Trophoblast cell (in vitro differentiated cells and primary cell): ENCODE measurements at regions not wholly inside any gene's neighbourhood (a gene's known extent, or its start where the extent isn't known, plus 50 kb on each side); places are given as distances from the start of the nearest gene placed in this dataset.

Experiments
- DNase-seq, 2 donors: peaks; one replicate each; pipeline ENCODE4 v3.0.0-alpha.2; 2016
- H2AFZ ChIP-seq: 2 replicates; pipeline ENCODE4 v1.6.1; 2013; ENCODE audit warnings: low read length, moderate library complexity, mild to moderate bottlenecking; ENCODE audit not compliant: insufficient read depth, poor library complexity
- H2AK5ac ChIP-seq: 2 replicates; pipeline ENCODE4 v1.6.1; 2013; ENCODE audit warnings: mild to moderate bottlenecking, low read length
- H2BK120ac ChIP-seq: 2 replicates; pipeline ENCODE4 v1.6.1; 2013; ENCODE audit warnings: low read length, mild to moderate bottlenecking, moderate library complexity; ENCODE audit not compliant: insufficient read depth, poor library complexity
- H2BK12ac ChIP-seq: 2 replicates; pipeline ENCODE4 v1.6.1; 2013; ENCODE audit warnings: mild to moderate bottlenecking, low read length, moderate library complexity
- H2BK5ac ChIP-seq: 2 replicates; pipeline ENCODE4 v1.6.1; 2013; ENCODE audit warnings: low read length, low read depth, moderate library complexity, mild to moderate bottlenecking; ENCODE audit not compliant: poor library complexity
- H3K14ac ChIP-seq: 2 replicates; pipeline ENCODE4 v1.6.1; 2013; ENCODE audit warnings: mild to moderate bottlenecking, low read length
- H3K18ac ChIP-seq: 2 replicates; pipeline ENCODE4 v1.6.1; 2013; ENCODE audit warnings: mild to moderate bottlenecking, low read length
- H3K23ac ChIP-seq: 2 replicates; pipeline ENCODE4 v1.6.1; 2013; ENCODE audit warnings: low read length
- H3K27ac ChIP-seq: 2 replicates; pipeline ENCODE4 v1.5.1; 2013; ENCODE audit warnings: low read depth, mild to moderate bottlenecking, inconsistent platforms, low read length, moderate library complexity
- H3K27me3 ChIP-seq: 2 replicates; pipeline ENCODE4 v1.6.1; 2013; ENCODE audit warnings: inconsistent platforms, mild to moderate bottlenecking, low read length, moderate library complexity; ENCODE audit not compliant: insufficient read depth
- H3K36me3 ChIP-seq, 2 experiments: 1 replicate in 1 of 2; 2 replicates in 1 of 2; pipeline ENCODE4 v1.6.1; 2013; ENCODE audit warnings: low read length in 2 of 2, mild to moderate bottlenecking in 2 of 2, moderate library complexity in 1 of 2; ENCODE audit not compliant: insufficient read depth in 2 of 2, control insufficient read depth in 1 of 2
- H3K4ac ChIP-seq: 2 replicates; pipeline ENCODE4 v1.6.1; 2013; ENCODE audit warnings: low read depth, mild to moderate bottlenecking, low read length, moderate library complexity
- H3K4me1 ChIP-seq, 2 experiments: 1 replicate in 1 of 2; 2 replicates in 1 of 2; pipeline ENCODE4 v1.6.1; 2013; ENCODE audit warnings: low read length in 2 of 2, mild to moderate bottlenecking in 2 of 2, moderate library complexity in 1 of 2; ENCODE audit not compliant: insufficient read depth in 2 of 2, control insufficient read depth in 1 of 2
- H3K4me2 ChIP-seq: 2 replicates; pipeline ENCODE4 v1.6.1; 2013; ENCODE audit warnings: inconsistent platforms, mild to moderate bottlenecking, low read length, moderate library complexity
- H3K4me3 ChIP-seq: 2 replicates; pipeline ENCODE4 v1.5.1; 2013; ENCODE audit warnings: mild to moderate bottlenecking, low read depth, low read length, inconsistent platforms
- H3K79me1 ChIP-seq: one replicate; pipeline ENCODE4 v1.6.1; 2013; ENCODE audit warnings: low read length
- H3K79me2 ChIP-seq: 2 replicates; pipeline ENCODE4 v1.6.1; 2013; ENCODE audit warnings: low read length, mild to moderate bottlenecking; ENCODE audit not compliant: control insufficient read depth, insufficient read depth, poor library complexity
- H3K9ac ChIP-seq: 2 replicates; pipeline ENCODE4 v1.6.1; 2013; ENCODE audit warnings: mild to moderate bottlenecking, low read length
- H3K9me3 ChIP-seq: 2 replicates; pipeline ENCODE4 v1.6.1; 2013; ENCODE audit warnings: low read depth, mild to moderate bottlenecking, control low read depth, inconsistent platforms, low read length; ENCODE audit not compliant: insufficient read depth
- H4K12ac ChIP-seq: 2 replicates; pipeline ENCODE4 v1.6.1; 2013; ENCODE audit warnings: low read depth, mild to moderate bottlenecking, low read length, moderate library complexity
- H4K8ac ChIP-seq: 2 replicates; pipeline ENCODE4 v1.6.1; 2013; ENCODE audit warnings: low read depth, mild to moderate bottlenecking, low read length, moderate library complexity
- H4K91ac ChIP-seq: one replicate; pipeline ENCODE4 v1.6.1; 2013; ENCODE audit warnings: low read depth, mild to moderate bottlenecking, low read length, moderate library complexity
- WGBS: extraction: QIAGEN DNeasy Blood & Tissue Kit; methylation state at CpG from one replicate; pipeline ENCODE4 v1.1.7; 2013; ENCODE audit warnings: missing lambda C conversion rate; ENCODE audit not compliant: insufficient read length, insufficient coverage; ENCODE audit errors: extremely low coverage; 5-methylcytosine and 5-hydroxymethylcytosine counted together

GRCh38 chr6:105871542-105871941 lies 214.6 kb upstream of the PRDM1 start:
- Histone ChIP-seq H3K27me3 (no peaks in the 10 kb centered on the region), H3K4ac (no peak overlapping the region), H3K18ac (no peak overlapping the region), H2BK120ac (no peak overlapping the region), H3K23ac (no peak overlapping the region), H2BK5ac (no peak overlapping the region), H3K36me3 (no peaks in the 10 kb centered on the region), H4K12ac (no peak overlapping the region), H3K14ac (no peak overlapping the region), H2AK5ac (no peak overlapping the region), H2BK12ac (no peak overlapping the region), H3K4me1 (no peaks in the 10 kb centered on the region), H3K4me3 (no peak overlapping the region), H3K79me1 (no peaks in the 10 kb centered on the region), H2AFZ (no peak overlapping the region), H3K9me3 (peaks cover 1% of the 10 kb centered on the region), H3K79me2 (no peaks in the 10 kb centered on the region), H3K27ac (no peak overlapping the region), H4K91ac (no peak overlapping the region), H3K4me2 (no peak overlapping the region), H3K9ac (no peak overlapping the region), H4K8ac (no peak overlapping the region)
- no peak for DNase-seq
- WGBS = no CpG with 5 or more reads among the region's 5 CpGs

- no peak overlapping the region for H3K14ac ChIP-seq
- peak in 1 of 2 donors; percentile 39 for DNase-seq
- no peak overlapping the region for H2AK5ac ChIP-seq
- no peaks in the 10 kb centered on the region for H3K79me2 ChIP-seq
- no peaks in the 10 kb centered on the region for H3K9me3 ChIP-seq
- H3K4me1 ChIP-seq = no peaks in the 10 kb centered on the region
- WGBS = no CpG with 5 or more reads among the region's 5 CpGs
- H3K27me3 ChIP-seq = no peaks in the 10 kb centered on the region
- H2AFZ ChIP-seq = no peak overlapping the region
- H3K36me3 ChIP-seq = no peaks in the 10 kb centered on the region
- no peak overlapping the region for H3K23ac ChIP-seq
- no peak overlapping the region for H2BK5ac ChIP-seq
- H3K4ac ChIP-seq = no peak overlapping the region
- no peak overlapping the region for H2BK120ac ChIP-seq
- no peak overlapping the region for H4K12ac ChIP-seq
- H3K18ac ChIP-seq = no peak overlapping the region
- no peak overlapping the region for H4K8ac ChIP-seq
- no peaks in the 10 kb centered on the region for H3K79me1 ChIP-seq
- H3K27ac ChIP-seq = no peak overlapping the region
- no peak overlapping the region for H3K4me2 ChIP-seq
- no peak overlapping the region for H4K91ac ChIP-seq
- no peak overlapping the region for H3K4me3 ChIP-seq
- no peak overlapping the region for H3K9ac ChIP-seq
- no peak overlapping the region for H2BK12ac ChIP-seq
Observed at GRCh38 chr6:105869835-105870440, 216.2 kb upstream of the PRDM1 start.

GRCh38 chr6:105868823-105869460 lies 217.2 kb upstream of the PRDM1 start:
- H2BK12ac ChIP-seq = no peak overlapping the region
- H3K4ac ChIP-seq = no peak overlapping the region
- no peak overlapping the region for H2AFZ ChIP-seq
- H3K14ac ChIP-seq = no peak overlapping the region
- whole genome bisulfite sequencing = no CpG with 5 or more reads among the region's 2 CpGs
- no peak overlapping the region for H3K9ac ChIP-seq
- H2BK5ac ChIP-seq = no peak overlapping the region
- no peaks in the 10 kb centered on the region for H3K36me3 ChIP-seq
- no peak overlapping the region for H3K27ac ChIP-seq
- DNase-seq = no peak
- no peaks in the 10 kb centered on the region for H3K4me1 ChIP-seq
- H2BK120ac ChIP-seq = no peak overlapping the region
- H3K23ac ChIP-seq = no peak overlapping the region
- H3K4me2 ChIP-seq = no peak overlapping the region
- H3K79me2 ChIP-seq = no peaks in the 10 kb centered on the region
- no peak overlapping the region for H3K18ac ChIP-seq
- no peak overlapping the region for H4K12ac ChIP-seq
- H4K8ac ChIP-seq = no peak overlapping the region
- no peak overlapping the region for H4K91ac ChIP-seq
- no peaks in the 10 kb centered on the region for H3K9me3 ChIP-seq
- H3K79me1 ChIP-seq = no peaks in the 10 kb centered on the region
- no peaks in the 10 kb centered on the region for H3K27me3 ChIP-seq
- H2AK5ac ChIP-seq = no peak overlapping the region
- no peak overlapping the region for H3K4me3 ChIP-seq

GRCh38 chr6:105867821-105868220 lies 218.3 kb upstream of the PRDM1 start:
- no CpG with 5 or more reads among the region's 2 CpGs for WGBS

More at GRCh38 chr6:105867821-105868220, 218.3 kb upstream of the PRDM1 start:
- Histone ChIP-seq H3K4me1 (no peaks in the 10 kb centered on the region), H3K79me2 (no peaks in the 10 kb centered on the region), H3K4me2 (no peak overlapping the region), H3K27ac (no peak overlapping the region), H3K36me3 (no peaks in the 10 kb centered on the region), H3K9ac (no peak overlapping the region), H4K12ac (no peak overlapping the region), H3K23ac (no peak overlapping the region), H2AFZ (no peak overlapping the region), H4K91ac (no peak overlapping the region), H3K14ac (no peak overlapping the region), H3K18ac (no peak overlapping the region), H3K4me3 (no peak overlapping the region), H2BK5ac (no peak overlapping the region), H3K9me3 (no peaks in the 10 kb centered on the region), H3K4ac (no peak overlapping the region), H3K27me3 (no peaks in the 10 kb centered on the region), H2BK120ac (no peak overlapping the region), H2BK12ac (no peak overlapping the region), H4K8ac (no peak overlapping the region), H2AK5ac (no peak overlapping the region), H3K79me1 (no peaks in the 10 kb centered on the region)
- no peak for DNase-seq
